Testis (tissue), 2 donors: ENCODE measurements at regions not wholly inside any gene's neighbourhood (a gene's known extent, or its start where the extent isn't known, plus 50 kb on each side); places are given as distances from the start of the nearest gene placed in this dataset.

Experiments used
- POLR2A ChIP-seq: fragments of 450-650 bp; IDR thresholded peaks from one replicate; pipeline ENCODE4 v1.6.1; 2017; ENCODE audit warnings: antibody characterized with exemption, mild to moderate bottlenecking, moderate library complexity
- TF ChIP-seq, protein P1 (sequence below), 3 experiments: fragments of 450-650 bp in 2 of 3; fragments of 200-600 bp in 1 of 3; sonication (generic) in 1 of 3; IDR thresholded peaks; one replicate each; pipeline ENCODE4 v1.5.1; 2016 to 2019; ENCODE audit warnings: antibody characterized with exemption in 3 of 3, mild to moderate bottlenecking in 2 of 3, moderate library complexity in 1 of 3

DNA sequence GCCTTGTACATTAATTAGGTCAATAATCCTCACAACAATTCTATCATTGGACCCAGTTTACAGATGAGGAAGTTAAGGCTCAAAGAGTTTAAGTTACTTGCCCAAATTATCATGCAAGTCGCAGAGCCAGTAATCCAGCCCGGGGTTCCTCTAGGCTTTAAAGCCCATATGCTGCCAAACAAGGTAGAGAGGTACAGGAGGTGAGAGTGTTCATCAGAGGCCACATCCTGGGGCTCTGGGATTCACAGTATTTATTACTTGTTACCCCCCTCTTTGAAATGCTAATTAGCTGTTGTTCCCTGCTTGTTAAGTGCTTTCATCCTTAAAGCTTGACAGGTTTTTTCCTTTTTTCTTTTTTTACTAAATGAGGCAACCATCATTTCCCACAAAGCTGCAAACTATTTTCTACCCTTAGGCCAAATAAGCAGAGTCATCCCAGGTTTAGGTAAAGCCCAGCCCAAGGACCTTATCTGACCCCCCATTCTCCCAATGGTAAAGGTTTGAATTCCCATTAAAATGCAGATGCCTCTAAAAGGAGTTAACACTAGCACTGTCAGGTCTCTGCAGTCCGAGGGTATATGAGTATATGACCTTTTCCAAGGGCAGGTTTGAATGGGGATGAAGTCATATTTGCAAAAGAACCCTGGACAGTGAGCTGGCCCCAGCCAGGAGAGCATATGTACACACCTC is 150.3 kb downstream of the SOX3 start:
- TF ChIP-seq, protein P1, sequence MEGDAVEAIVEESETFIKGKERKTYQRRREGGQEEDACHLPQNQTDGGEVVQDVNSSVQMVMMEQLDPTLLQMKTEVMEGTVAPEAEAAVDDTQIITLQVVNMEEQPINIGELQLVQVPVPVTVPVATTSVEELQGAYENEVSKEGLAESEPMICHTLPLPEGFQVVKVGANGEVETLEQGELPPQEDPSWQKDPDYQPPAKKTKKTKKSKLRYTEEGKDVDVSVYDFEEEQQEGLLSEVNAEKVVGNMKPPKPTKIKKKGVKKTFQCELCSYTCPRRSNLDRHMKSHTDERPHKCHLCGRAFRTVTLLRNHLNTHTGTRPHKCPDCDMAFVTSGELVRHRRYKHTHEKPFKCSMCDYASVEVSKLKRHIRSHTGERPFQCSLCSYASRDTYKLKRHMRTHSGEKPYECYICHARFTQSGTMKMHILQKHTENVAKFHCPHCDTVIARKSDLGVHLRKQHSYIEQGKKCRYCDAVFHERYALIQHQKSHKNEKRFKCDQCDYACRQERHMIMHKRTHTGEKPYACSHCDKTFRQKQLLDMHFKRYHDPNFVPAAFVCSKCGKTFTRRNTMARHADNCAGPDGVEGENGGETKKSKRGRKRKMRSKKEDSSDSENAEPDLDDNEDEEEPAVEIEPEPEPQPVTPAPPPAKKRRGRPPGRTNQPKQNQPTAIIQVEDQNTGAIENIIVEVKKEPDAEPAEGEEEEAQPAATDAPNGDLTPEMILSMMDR (IDR thresholded peaks at IDR 0.05) = no peak
- no peak for TF ChIP-seq POLR2A
